Ishikawa (cell line): ENCODE measurements at regions not wholly inside any gene's neighbourhood (a gene's known extent, or its start where the extent isn't known, plus 50 kb on each side); places are given as distances from the start of the nearest gene placed in this dataset.

Experiments used
- CEBPB ChIP-seq: IDR thresholded peaks from 2 replicates; pipeline ENCODE4 v1.6.1; 2012
- EP300 ChIP-seq: IDR thresholded peaks from 2 replicates; pipeline ENCODE4 v1.6.1; 2012; ENCODE audit warnings: borderline replicate concordance
- TF ChIP-seq, protein P1 (sequence below): IDR thresholded peaks from 2 replicates; pipeline ENCODE4 v1.6.1; 2012; ENCODE audit warnings: low read depth, mild to moderate bottlenecking
- TF ChIP-seq, protein P2 (sequence below): IDR thresholded peaks from 2 replicates; pipeline ENCODE4 v1.6.1; 2012

DNA sequence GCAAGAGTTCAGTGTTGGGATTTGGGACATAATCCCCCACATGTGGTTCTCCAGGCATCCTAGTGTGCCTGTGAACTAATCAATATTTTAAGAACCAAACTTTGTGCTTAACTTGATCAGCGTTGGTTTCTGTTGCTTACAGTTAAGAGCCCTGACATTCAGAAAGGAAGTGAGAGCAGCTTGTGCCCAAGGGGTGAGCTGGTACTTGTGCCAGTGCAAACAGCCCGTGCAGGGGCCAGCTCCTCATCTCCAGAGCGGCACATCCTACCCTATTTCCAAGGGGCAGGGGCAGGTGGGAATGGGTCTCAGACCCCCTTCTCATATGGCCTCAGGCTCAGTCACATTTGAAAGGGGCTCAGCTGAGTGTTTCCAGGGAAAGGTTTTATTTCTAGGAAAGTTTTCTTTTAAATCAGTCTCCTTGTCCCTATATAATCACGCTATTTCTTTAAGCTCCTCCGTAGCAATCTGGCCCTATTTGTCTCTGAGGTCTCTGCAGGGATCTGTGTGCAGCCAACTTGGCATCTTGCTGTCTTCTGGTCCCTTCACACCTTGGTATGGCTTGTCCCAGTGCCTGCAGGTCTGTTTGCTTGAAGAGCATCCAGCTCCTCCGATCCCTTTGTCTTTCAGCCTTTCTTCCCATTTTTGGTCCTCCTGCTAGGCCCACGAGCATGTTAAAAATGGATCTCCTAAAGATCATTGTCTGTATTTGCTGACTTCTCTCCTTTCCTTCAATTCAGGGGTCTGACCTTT is 358.9 kb downstream of the HRH4 start:
- TF ChIP-seq, protein P1, sequence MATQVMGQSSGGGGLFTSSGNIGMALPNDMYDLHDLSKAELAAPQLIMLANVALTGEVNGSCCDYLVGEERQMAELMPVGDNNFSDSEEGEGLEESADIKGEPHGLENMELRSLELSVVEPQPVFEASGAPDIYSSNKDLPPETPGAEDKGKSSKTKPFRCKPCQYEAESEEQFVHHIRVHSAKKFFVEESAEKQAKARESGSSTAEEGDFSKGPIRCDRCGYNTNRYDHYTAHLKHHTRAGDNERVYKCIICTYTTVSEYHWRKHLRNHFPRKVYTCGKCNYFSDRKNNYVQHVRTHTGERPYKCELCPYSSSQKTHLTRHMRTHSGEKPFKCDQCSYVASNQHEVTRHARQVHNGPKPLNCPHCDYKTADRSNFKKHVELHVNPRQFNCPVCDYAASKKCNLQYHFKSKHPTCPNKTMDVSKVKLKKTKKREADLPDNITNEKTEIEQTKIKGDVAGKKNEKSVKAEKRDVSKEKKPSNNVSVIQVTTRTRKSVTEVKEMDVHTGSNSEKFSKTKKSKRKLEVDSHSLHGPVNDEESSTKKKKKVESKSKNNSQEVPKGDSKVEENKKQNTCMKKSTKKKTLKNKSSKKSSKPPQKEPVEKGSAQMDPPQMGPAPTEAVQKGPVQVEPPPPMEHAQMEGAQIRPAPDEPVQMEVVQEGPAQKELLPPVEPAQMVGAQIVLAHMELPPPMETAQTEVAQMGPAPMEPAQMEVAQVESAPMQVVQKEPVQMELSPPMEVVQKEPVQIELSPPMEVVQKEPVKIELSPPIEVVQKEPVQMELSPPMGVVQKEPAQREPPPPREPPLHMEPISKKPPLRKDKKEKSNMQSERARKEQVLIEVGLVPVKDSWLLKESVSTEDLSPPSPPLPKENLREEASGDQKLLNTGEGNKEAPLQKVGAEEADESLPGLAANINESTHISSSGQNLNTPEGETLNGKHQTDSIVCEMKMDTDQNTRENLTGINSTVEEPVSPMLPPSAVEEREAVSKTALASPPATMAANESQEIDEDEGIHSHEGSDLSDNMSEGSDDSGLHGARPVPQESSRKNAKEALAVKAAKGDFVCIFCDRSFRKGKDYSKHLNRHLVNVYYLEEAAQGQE = no peak
- TF ChIP-seq, protein P2, sequence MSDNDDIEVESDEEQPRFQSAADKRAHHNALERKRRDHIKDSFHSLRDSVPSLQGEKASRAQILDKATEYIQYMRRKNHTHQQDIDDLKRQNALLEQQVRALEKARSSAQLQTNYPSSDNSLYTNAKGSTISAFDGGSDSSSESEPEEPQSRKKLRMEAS = no peak
- TF ChIP-seq CEBPB = no peak
- no peak for TF ChIP-seq EP300
